ENCODE measurements at regions not wholly inside any gene's neighbourhood (a gene's known extent, or its start where the extent isn't known, plus 50 kb on each side); places are given as distances from the start of the nearest gene placed in this dataset.
"Not testable (repeated sequence)": the region's sequence is repeated elsewhere in the genome, so short reads cannot be mapped to it uniquely, and the experiment has no call there.

DNA sequence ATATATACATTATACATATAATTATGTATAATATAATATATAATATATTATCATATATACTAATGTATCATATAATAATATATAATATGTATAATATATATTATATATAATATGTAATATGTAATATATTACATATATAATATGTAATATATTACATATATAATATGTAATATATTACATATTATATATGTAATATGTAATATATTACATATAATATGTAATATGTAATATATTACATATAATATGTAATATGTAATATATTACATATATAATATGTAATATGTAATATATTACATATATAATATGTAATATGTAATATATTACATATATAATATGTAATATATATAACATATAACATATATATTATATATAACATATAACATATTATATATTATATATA is 1020.9 kb downstream of the KCNMA1 start:
- DNase-seq: not testable (repeated sequence)

DNA sequence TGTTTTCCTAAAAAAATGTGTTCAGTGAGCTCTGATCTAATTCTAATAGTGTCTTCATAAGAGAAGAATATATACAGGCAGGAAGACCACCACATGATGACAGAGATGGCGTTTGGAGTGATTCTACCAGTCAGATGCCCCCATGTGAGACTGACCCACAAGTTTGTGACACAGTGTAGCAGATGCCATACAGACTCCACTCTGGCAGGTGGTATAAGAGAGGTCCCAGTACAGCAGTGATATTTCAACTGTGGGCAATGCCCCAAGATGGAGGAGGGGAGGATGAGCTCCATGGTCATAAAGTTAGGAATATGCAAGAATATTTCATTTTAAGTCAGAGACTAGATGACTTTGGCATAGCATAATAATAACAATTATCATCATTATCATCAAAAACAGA is 1022.6 kb downstream of the KCNMA1 start:
- no peak for DNase-seq
